ENCODE measurements at regions not wholly inside any gene's neighbourhood (a gene's known extent, or its start where the extent isn't known, plus 50 kb on each side); places are given as distances from the start of the nearest gene placed in this dataset.

GRCh38 chr4:114368751-114369150, 229.9 kb upstream of the UGT8 start:
- no peak for TF ChIP-seq CTCF (IDR thresholded peaks at IDR 0.05; ENCODE audit: control extremely low read depth in 1 of 3, insufficient read depth in 1 of 3, low read depth in 1 of 3, low read length in 3 of 3)
- TF ChIP-seq FOSL1 (IDR thresholded peaks at IDR 0.05; ENCODE audit: insufficient read depth, low read depth, low read length): no peak
- no peak for TF ChIP-seq KDM5A (IDR thresholded peaks at IDR 0.05; ENCODE audit: low read length)
- no peak for TF ChIP-seq SIN3A (conservative IDR thresholded peaks at IDR 0.05 in 1 of 2, IDR thresholded peaks at IDR 0.05 in 1 of 2; ENCODE audit: low read depth in 1 of 2, low read length in 2 of 2)
- TF ChIP-seq ZNF274 (IDR thresholded peaks at IDR 0.05; ENCODE audit: borderline replicate concordance, extremely low read depth, low read length): no peak
- no peak for TF ChIP-seq EZH2 (IDR thresholded peaks at IDR 0.05; ENCODE audit: low read depth, low read length, severe bottlenecking)
- no peak for TF ChIP-seq CHD1 (IDR thresholded peaks at IDR 0.05; ENCODE audit: low read depth, low read length)
- TF ChIP-seq CEBPB (IDR thresholded peaks at IDR 0.05; ENCODE audit: low read depth, low read length): no peak
- no peak for TF ChIP-seq YY1 (IDR thresholded peaks at IDR 0.05; ENCODE audit: low read depth, low read length)
- TF ChIP-seq TBP (IDR thresholded peaks at IDR 0.05; ENCODE audit: low read depth, low read length): no peak
- no peak for TF ChIP-seq SUZ12 (IDR thresholded peaks at IDR 0.05; ENCODE audit: low read length)
- no peak for TF ChIP-seq POLR2A (IDR thresholded peaks at IDR 0.05; ENCODE audit: control extremely low read depth in 1 of 2, low read depth in 2 of 2, low read length in 2 of 2)
- TF ChIP-seq TAF1 (IDR thresholded peaks at IDR 0.05; ENCODE audit: low read depth, low read length): no peak
- TF ChIP-seq EP300 (IDR thresholded peaks at IDR 0.05; ENCODE audit: borderline replicate concordance in 1 of 2, low read depth in 2 of 2, low read length in 2 of 2): no peak

Measured in H1 (cell line).